ENCODE measurements at regions not wholly inside any gene's neighbourhood (a gene's known extent, or its start where the extent isn't known, plus 50 kb on each side); places are given as distances from the start of the nearest gene placed in this dataset.

DNA sequence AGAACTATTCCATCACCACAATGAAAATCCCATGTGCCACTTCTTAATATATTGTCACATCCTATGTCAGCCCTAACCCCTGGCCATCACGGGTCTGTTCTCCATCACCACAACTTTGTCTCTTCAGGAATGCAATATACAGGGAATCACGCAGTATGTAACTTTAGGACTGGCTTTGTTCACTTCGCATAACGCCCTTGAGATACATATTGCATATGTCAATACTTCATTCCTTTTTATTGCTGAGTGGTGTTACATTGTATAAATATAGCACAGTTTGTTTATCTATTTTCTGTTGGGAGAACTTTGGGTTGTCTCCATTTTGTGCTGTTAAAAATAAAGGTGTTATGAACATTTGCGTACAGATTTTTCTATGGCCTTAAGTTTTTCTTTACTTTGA, 195.4 kb upstream of the ZMIZ1 start:
- TF ChIP-seq, protein P1, sequence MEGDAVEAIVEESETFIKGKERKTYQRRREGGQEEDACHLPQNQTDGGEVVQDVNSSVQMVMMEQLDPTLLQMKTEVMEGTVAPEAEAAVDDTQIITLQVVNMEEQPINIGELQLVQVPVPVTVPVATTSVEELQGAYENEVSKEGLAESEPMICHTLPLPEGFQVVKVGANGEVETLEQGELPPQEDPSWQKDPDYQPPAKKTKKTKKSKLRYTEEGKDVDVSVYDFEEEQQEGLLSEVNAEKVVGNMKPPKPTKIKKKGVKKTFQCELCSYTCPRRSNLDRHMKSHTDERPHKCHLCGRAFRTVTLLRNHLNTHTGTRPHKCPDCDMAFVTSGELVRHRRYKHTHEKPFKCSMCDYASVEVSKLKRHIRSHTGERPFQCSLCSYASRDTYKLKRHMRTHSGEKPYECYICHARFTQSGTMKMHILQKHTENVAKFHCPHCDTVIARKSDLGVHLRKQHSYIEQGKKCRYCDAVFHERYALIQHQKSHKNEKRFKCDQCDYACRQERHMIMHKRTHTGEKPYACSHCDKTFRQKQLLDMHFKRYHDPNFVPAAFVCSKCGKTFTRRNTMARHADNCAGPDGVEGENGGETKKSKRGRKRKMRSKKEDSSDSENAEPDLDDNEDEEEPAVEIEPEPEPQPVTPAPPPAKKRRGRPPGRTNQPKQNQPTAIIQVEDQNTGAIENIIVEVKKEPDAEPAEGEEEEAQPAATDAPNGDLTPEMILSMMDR (IDR thresholded peaks at IDR 0.05; ENCODE audit: insufficient read depth, missing control alignments), result no peak
- DNase-seq (ENCODE audit: insufficient read length, low spot score) (no peak), FAIRE-seq (no peak)

DNA sequence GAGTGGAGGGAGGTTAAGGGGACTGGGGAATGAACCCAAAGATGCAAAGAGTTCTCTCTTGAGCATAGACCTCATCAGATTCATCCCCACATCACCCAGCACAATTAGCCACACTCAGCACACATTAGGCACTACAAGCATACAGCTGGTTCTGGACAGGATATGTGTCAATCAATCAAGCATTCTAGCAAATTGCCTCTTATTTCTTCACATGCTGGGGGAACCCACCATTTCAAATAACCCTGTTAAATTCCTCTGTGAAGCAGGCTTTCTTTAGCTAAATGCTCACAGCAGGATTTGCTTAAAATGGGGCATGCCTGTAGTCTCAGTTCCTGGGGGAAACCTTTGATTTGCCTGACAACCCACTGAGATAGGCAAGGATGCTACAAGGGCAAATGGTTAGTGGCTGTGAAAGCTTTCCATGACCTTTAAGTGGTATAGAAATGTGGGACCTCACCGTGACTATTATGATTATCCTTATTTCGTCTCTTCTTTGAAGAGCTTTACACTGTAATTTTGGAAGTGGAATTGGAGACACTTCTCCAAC, 193.4 kb upstream of the ZMIZ1 start:
- TF ChIP-seq, protein P1 (IDR thresholded peaks at IDR 0.05; ENCODE audit: insufficient read depth, missing control alignments), result no peak
- DNase-seq (ENCODE audit: insufficient read length, low spot score), result no peak
- no peak for FAIRE-seq

DNA sequence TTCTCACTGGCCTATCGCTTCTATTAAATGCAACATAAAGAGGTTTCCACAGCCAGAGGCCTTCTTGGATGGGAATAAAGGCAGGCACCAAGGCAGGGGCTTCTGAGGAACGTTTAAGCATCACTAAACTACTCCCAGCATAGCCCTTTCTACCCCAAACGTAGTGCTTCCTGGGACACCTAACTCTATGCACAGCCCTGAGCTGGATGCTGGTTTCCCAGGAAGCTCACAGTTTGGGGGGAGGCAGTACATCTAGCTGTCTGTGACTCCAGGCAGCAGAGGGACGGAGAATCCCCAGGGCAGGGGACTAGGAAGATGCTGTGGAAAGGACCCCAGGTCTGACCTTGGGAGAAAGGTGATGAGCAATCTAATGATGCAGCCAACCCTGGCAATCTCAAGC, 192.8 kb upstream of the ZMIZ1 start:
- no peak for DNase-seq (ENCODE audit: insufficient read length, low spot score)
- TF ChIP-seq, protein P1 (IDR thresholded peaks at IDR 0.05; ENCODE audit: insufficient read depth, missing control alignments), result no peak
- FAIRE-seq, result no peak

DNA sequence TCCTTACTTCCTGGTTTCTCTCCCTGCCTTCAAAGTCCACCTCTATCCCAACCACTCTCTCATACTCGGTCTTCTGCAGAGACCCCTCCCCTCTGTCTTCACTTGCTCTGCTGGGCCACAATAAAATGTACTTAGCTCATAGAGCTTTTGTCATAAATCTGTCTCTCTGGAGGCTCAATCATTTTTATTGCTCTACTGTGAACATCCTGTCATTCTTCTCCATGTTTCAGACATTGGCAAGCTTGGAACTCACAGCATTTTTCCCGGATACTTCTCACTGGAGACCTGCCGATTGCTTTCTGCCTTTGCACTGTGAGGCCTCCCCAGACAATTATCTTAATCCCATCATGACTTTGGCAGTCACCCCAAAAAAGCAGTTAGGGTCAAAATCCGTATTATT, 192.3 kb upstream of the ZMIZ1 start:
- TF ChIP-seq, protein P1 (IDR thresholded peaks at IDR 0.05; ENCODE audit: insufficient read depth, missing control alignments), result no peak
- FAIRE-seq, result no peak
- DNase-seq (ENCODE audit: insufficient read length, low spot score), result no peak

DNA sequence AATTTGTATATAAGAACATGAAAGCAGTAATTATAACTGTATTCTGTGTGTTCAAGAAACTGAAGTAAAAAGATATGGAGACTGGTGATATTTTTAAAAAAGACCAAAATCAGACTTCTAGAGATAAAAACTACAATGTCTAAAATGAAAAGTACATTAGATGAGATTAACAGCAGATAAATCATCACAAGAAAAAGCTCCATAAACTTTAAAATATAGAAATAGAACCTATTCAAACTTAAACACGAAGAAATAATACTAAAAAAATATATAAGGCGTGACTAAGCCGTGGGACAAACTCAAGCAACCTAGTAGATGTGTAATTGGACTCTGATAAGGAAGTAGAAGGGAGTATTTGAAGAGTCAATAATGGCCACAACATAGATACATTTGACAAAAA, 189.1 kb upstream of the ZMIZ1 start:
- DNase-seq (ENCODE audit: insufficient read length, low spot score) (no peak), FAIRE-seq (no peak)
- TF ChIP-seq, protein P1 (IDR thresholded peaks at IDR 0.05; ENCODE audit: insufficient read depth, missing control alignments), result no peak

DNA sequence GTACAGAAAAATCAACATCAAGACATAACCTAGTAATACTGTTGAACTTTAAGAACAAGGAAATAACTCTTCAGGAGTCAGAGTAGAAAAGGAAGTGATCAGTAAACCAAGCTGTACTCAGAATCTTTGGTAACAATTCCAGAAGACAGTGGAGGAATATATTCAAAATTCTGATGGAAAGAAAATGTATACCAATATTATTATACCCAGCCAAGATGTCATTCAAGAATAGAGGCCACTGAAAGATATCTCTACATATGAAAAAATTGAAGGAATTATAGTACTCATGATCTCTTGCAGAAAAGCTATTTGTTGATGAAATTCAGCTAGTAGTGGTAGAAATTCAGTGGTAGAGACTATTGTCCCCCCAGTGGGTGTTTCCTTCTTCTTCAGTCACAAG, 182.6 kb upstream of the ZMIZ1 start:
- no peak for DNase-seq (ENCODE audit: insufficient read length, low spot score)
- TF ChIP-seq, protein P1 (IDR thresholded peaks at IDR 0.05; ENCODE audit: insufficient read depth, missing control alignments), result no peak
- no peak for FAIRE-seq

DNA sequence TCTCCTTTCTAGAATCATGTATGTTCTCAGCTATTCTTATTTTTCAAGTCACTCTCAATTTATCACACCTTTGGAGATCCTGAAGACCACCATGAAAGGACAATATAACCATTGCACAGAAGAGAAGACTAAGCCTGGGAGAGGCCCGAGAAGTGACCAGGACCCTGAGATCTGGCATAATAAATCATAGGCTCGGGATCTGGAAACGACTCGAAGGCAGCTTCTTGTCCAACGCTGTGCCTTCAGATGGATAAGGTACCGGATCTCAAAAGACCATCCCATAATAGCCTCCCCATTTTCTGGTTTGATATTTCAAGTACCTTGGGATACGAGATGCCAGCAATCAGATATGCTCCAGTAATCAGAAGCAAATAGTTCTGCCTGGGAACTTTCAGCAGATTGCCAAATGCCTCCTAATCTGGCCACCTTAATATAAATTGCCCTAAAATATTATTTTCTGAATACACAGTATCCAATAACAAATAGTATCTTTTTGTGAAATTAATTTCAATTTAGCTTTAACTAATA, 179.2 kb upstream of the ZMIZ1 start:
- no peak for FAIRE-seq
- TF ChIP-seq, protein P1 (IDR thresholded peaks at IDR 0.05; ENCODE audit: insufficient read depth, missing control alignments), result no peak
- no peak for DNase-seq (ENCODE audit: insufficient read length, low spot score)

Measured in D721Med (cell line).